ENCODE measurements at regions not wholly inside any gene's neighbourhood (a gene's known extent, or its start where the extent isn't known, plus 50 kb on each side); places are given as distances from the start of the nearest gene placed in this dataset.
"Not testable (repeated sequence)": the region's sequence is repeated elsewhere in the genome, so short reads cannot be mapped to it uniquely, and the experiment has no call there.

DNA sequence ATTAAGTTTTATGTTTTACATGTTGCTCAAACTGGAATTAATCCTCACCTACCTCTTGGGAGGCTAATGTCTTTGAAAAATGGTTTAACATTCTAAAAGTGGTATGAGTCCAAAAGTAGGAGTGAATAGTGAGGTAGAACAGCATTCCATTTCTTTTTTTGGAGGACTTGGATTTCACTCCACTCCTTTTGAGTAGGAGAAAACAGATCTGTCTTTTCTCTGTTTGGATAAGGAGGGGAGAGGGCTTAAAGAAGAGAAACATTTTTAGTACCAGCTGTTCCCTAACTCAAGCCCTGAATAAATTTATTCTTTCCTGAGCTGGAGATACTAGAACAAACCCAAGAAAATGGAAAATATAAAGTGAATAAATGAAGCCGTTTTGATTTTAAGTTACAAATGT lies 687.9 kb downstream of the MECOM start:
- no peak for DNase-seq

- DNase-seq = no peak
Observed at GRCh38 chr3:168974617-168975403, 688.7 kb downstream of the MECOM start.

- DNase-seq = no peak
Observed at GRCh38 chr3:168973897-168974296, 689.6 kb downstream of the MECOM start.

DNA sequence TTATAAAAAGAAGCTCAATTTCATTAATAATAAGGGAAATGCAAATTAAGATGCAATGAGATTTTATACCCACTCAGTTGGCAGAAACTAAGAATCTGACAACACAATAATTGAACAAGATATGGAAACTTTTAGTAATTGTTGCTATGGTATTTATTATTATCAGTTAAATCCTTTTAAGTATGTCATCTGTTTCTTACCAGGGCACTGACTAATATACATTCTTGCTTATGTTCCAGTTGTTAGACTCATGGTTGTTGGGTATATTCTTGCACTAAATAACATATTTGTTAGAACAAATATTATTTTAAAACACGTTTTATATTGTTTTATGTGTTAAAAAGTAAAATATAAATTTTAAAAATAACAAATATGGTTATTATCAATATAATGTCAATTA lies 690.3 kb downstream of the MECOM start:
- no peak for DNase-seq

- DNase-seq = no peak
Observed at GRCh38 chr3:168968609-168969008, 694.9 kb downstream of the MECOM start.

DNA sequence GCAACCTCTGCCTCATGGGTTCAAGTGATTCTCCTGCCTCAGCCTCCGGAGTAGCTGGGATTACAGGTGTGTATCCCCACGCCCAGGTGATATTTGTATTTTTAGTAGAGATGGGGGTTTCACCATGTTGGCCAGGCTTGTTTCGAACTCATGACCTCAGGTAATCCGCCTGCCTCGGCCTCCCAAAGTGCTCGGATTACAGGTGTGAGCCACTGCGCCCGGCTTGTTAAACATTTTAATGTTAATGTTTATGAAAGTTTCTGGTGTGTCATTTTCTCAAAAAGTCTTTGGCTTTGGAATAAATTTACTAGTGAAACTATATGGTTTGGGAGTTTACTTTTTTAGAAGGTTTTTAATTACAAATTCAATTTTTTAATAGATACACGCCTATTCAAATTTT lies 698.8 kb downstream of the MECOM start:
- no peak for DNase-seq

- no peak for DNase-seq
Observed at GRCh38 chr3:168961271-168961670, 702.2 kb downstream of the MECOM start.

GRCh38 chr3:168959731-168960130 lies 703.8 kb downstream of the MECOM start:
- no peak for DNase-seq

GRCh38 chr3:168958466-168958865 lies 705.0 kb downstream of the MECOM start:
- DNase-seq = no peak

GRCh38 chr3:168956076-168956475 lies 707.4 kb downstream of the MECOM start:
- no peak for DNase-seq

DNA sequence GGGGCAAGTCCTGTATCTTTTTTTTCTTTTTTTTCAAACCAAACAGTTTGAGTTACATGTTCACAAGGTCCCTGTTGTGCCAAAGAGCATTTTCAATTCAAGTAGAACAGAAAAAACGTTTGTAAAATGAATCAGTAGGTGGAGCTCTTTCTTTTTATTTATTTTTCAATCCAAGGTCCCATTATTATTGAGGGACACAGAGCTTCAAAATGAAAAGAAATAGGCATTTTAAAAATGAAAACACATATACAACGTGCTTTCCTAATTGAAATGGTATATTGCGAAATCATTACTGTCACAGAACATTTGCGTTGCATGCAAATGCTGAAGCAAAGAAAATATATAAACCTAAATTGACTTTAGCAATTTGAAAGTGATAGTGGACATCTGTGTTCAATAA lies 711.0 kb downstream of the MECOM start:
- no peak for DNase-seq

DNA sequence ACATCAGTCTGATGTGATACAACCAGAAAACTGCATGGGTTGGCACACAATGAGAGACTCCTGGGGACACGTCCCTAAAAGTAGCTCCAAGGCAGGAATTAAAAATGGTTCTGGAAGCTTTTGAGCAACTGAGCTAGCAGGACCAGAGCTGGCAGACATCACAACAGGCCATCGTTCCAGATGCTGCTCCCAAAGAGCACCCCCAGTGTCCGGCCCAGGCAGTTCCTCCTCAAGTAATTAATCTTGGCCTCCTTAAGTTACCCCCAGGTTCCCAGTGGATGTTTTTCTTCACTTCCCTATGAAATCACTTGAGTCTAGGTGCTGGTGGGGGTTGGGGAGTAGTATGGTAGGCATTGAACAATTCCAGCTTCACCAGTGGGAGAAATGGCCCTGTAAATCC lies 711.6 kb downstream of the MECOM start:
- no peak for DNase-seq

DNA sequence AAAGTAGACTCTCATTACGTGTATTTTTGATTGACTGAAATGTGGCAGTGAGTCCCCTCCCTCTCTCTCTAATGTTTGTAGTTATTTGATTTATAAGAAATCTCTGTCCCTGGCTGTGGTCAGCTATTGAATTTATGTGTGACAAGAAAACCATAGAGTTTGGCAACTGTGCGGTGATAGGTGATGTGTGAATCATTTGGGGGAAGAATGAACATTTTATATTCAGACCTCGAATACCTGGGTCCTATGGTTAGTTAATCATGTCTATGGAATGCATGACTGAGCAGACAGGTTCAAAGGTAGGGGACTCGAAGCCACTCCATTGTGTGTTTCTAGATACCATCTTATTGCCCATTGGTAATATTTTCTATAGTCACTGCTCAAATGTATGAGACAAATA lies 712.1 kb downstream of the MECOM start:
- DNase-seq = no peak

- no peak for DNase-seq
Observed at GRCh38 chr3:168950622-168951021, 712.9 kb downstream of the MECOM start.

GRCh38 chr3:168939651-168940238 lies 723.8 kb downstream of the MECOM start:
- no peak for DNase-seq

DNA sequence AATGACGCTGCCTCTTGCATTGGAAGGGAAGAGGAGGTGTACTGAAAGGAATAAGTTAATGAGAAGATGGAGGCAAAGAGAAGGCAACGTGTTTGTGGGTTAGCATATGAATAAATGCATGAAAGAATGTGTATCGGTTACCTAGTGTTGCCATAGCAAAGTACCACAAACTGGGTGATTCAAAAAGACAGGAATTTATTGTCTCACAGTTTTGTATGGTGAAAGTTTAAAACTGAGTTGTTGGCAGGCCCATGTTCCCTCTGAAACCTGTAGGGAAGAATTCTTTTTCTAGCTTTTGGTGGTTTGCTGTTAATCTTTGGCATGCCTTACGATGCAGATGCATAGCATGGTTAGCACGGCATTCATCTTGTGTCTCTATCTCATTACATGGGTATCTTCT lies 729.9 kb downstream of the MECOM start:
- DNase-seq = no peak

DNA sequence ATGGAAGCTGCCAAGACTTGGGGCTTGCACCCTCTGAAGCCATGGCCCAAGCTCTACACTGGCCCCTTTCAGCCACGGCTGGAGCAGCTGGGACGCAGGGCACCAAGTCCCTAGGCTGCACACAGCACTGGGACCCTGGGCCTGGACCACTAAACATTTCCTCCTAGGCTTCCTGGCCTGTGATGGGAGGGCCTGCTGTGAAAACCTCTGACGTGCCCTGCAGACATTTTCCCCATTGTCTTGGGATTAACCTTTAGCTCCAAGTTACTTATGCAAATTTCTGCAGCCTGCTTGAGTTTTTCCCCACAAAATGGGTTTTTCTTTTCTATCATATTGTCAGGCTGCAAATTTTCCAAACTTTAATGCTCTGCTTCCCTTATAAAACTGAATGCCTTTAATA lies 733.5 kb downstream of the MECOM start:
- DNase-seq = not testable (repeated sequence)

DNA sequence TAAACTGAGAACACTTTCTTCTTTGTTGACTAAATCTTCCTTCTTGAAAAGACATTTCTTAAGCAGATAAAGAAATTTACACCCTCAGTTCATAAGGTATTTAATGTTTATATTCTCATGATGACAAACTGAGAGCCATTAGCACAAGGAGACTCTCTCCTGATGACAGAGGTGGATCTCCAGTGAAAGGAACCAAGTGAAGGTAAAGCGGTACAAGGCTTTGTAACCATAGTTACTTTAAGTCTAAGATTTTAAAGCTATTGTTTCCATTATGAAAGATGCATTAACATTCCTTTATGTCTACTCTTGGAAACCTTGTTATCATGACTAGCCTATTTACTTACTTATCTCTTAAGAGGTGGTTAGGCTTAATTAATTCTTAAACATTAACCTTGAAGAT lies 737.1 kb downstream of the MECOM start:
- DNase-seq = no peak

DNA sequence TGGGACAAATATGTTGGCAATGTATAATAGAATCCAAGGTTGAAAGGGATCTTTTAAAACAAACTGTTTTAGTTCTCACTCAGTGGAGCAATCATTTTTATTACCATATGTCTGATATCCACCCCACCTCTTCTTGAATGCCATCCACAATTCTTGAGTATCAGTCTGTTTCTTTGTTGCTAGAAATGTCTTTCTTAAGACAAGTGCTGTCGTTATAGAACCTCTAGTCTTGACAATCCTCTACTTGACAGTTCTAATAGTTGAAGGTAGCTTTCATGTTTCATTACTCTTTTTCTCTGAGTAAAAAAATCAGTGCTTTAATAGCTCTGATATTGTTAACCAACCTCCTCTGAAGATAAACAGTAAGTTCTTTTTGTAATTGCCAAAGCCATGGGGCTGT lies 737.9 kb downstream of the MECOM start:
- no peak for DNase-seq

DNA sequence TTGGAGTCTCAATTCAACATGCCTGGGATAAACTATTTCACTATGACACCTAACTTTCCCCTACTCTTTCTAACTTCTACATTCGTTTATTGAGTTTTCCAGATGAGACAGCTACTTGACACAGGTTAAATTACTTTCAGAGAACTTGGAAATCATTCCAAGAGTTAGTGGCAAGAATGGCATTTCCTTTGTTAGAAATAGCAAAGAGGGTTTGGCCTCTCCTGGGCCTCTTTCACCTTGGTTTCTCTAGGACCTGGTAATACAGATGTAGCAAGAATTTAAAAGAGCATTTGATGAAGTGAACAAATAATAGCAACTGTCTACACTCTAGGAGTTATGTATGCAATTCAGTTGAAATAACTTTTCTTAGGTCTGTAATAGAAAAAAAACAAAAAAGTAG lies 748.9 kb downstream of the MECOM start:
- no peak for DNase-seq

- no peak for DNase-seq
Observed at GRCh38 chr3:168909260-168909659, 754.3 kb downstream of the MECOM start.

DNA sequence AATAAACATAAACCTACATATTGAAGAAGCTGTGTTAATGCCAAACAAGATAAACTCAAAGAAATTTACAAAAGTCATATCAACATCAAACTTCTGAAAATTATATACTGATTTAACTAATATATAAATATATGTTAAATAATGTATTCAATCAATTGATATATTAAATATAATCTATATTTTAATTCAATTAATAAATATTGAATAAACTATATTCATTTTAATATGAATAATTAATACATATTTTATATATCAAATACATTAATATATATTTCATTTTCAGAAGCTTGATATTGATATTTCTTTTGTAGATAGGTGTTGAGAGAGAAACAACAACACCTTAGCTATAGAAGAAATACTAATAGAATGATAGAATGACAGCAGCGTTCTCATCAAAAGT lies 768.1 kb downstream of the MECOM start:
- no peak for DNase-seq

GRCh38 chr3:168894214-168894613 lies 769.3 kb downstream of the MECOM start:
- no peak for DNase-seq

DNA sequence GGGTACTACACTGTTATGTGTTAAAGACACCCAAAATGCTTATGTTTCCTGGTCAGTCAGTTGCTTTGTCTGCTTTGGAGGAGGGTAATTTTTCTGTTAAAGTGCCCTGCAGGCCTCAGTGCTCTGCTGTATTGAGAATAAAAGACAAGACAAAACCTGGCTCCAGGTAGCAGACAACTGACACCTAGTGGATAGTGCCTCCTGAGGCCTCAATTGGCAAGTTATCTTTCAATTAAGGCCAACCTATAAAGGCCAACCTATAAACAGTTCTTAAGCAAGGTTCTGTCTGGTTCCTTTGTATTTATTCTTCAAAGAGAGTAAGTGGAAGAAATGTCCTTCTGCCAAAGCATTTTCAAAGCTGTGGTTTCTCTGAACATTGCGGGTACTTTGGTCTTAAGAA lies 773.8 kb downstream of the MECOM start:
- DNase-seq = no peak

DNA sequence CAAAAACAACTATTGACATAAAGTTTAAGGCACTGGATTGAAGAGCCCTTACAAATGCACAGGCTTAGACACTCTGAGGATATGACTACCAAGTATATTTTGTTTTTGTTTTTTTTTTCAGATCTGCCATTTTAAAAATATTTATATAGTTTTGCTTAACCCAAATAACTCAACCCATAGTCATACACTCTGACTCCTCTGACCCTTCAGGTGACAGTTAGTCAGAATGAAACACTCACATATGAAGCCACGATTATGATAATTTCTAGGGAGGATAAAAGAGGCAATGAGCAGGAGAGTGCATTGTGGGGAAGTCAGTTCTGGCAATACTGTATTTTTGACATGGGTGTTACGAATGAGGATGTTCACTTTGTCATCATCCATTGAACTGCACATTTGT lies 774.7 kb downstream of the MECOM start:
- no peak for DNase-seq
